ENCODE measurements at regions not wholly inside any gene's neighbourhood (a gene's known extent, or its start where the extent isn't known, plus 50 kb on each side); places are given as distances from the start of the nearest gene placed in this dataset.

- TF ChIP-seq CTCF (IDR thresholded peaks at IDR 0.05) = no peak
- no peak for TF ChIP-seq POLR2A (IDR thresholded peaks at IDR 0.05)
Observed at GRCh38 chr14:22483863-22484593, 105.0 kb downstream of the DAD1 start.

Measured in adrenal gland (tissue), 5 donors.